Adrenal gland (tissue), 5 donors: ENCODE measurements at regions not wholly inside any gene's neighbourhood (a gene's known extent, or its start where the extent isn't known, plus 50 kb on each side); places are given as distances from the start of the nearest gene placed in this dataset.

Experiments used
- CTCF ChIP-seq, 6 experiments: fragments of 450-650 bp in 4 of 6; fragments of 200-600 bp in 2 of 6; sonication (generic) in 1 of 6; IDR thresholded peaks; 1 replicate in 5 of 6; 2 replicates in 1 of 6; pipeline versions ENCODE4 v1.5.1 to v1.8.0; 2016 to 2021; ENCODE audit warnings: antibody characterized with exemption in 6 of 6, mild to moderate bottlenecking in 2 of 6, moderate library complexity in 1 of 6
- POLR2A ChIP-seq, 2 donors: fragments of 450-650 bp; IDR thresholded peaks; one replicate each; pipeline ENCODE4 v1.6.1; 2017; ENCODE audit warnings: antibody characterized with exemption in 2 of 2, mild to moderate bottlenecking in 2 of 2, moderate library complexity in 1 of 2
- donor health status: DM: no; HTN: no; CAD: no.

GRCh38 chr11:91366816-91367215, 857.8 kb upstream of the FAT3 start:
- TF ChIP-seq CTCF (IDR thresholded peaks at IDR 0.05): no peak
- TF ChIP-seq POLR2A (IDR thresholded peaks at IDR 0.05): no peak
